ENCODE measurements at regions not wholly inside any gene's neighbourhood (a gene's known extent, or its start where the extent isn't known, plus 50 kb on each side); places are given as distances from the start of the nearest gene placed in this dataset.

DNA sequence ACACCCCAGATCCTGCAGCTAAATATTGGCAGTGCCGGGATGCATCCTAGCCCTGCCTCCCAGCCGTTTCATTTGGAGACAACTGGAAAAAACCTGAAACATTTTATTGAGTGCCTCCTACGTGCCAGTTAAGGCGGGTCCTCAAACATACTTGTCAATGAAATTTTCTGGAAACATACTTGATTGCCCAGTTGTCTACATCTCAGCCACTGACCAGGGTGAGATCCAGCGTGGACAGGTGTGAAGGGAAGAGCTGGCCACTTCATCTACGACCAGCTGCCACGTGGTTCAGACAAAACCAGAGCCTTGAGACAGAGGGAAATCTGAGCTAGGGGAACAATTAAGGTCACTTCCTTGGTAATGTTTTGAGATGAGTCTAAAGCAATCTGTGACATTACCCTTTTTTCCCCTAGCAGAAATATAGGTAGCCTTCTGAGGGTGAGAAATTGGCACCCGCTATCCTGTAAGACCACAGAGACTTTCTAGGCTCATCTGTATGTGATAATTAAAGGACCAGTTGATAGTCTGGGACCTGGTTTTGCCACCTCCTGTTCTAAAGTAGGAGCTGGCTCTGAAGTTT is 116.3 kb upstream of the MTHFD1L start (continued):
- no peak for TF ChIP-seq GABPA (IDR thresholded peaks at IDR 0.05; ENCODE audit: borderline replicate concordance, insufficient read depth, low read length)

Data from H1 (cell line).